ENCODE measurements at regions not wholly inside any gene's neighbourhood (a gene's known extent, or its start where the extent isn't known, plus 50 kb on each side); places are given as distances from the start of the nearest gene placed in this dataset.

- DNase-seq (ENCODE audit: low spot score), result no peak
Observed at GRCh38 chr2:81355436-81355835, 1050.9 kb upstream of the LRRTM1 start.

DNA sequence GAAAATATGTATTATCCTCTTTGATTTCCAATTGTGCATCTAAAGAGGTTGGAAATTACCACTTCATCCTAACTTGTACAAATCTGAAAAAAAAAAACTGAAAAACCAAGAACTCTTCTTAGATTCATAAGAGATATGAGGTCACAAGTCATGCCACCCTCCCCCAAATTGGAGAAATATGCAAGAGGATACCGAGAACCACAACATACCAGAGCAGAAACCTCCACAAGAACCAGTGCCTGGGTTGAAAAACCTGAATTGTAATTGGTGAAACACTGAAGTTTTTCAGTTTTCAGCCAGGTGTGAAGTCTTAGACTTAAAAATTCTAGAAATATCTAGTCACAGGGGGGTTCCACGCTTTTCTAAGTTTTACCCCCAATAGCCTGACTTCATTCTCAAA lies 1029.5 kb upstream of the LRRTM1 start:
- no peak for DNase-seq (ENCODE audit: low spot score)

- no peak for DNase-seq (ENCODE audit: low spot score)
Observed at GRCh38 chr2:81328968-81329367, 1024.4 kb upstream of the LRRTM1 start.

DNA sequence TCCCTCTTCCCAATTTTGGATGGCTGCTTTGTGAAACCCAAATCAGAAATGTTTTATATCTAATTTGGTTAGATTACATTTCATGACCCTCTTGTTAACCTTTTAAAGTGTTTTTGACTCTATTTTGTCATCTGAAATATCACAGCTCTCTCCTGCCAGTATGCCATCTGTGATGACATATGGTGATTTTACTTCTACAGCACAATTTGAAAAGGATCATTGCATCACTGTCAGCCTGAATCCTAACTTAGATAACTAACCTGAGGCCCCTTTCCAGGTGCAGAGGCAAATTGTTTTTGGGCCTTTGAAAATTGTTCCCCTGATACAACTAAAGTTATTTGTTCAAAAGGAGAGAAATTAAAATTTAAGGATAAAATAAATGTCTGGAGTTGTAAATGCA lies 1023.4 kb upstream of the LRRTM1 start:
- DNase-seq (ENCODE audit: low spot score), result no peak

DNA sequence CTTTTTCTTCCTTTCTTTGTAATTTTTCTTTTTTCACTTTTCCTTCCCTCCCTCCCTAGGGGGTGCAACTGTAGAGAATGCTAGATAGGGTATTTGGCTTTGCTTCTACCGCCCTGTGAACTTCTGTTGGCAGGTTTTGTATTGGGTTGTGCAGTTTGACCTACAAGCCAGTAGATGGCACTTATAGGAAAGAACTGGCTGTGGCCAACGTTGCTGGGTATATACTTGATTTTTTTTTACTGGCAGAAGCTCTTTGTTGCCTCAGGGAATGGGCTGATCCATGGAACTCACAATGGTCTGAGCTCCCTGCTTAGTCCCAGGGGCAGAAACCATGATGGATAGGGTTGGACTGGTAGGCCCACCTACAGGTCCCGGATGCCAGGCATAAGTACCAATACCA lies 1019.5 kb upstream of the LRRTM1 start:
- DNase-seq (ENCODE audit: low spot score), result peak; percentile 13

DNA sequence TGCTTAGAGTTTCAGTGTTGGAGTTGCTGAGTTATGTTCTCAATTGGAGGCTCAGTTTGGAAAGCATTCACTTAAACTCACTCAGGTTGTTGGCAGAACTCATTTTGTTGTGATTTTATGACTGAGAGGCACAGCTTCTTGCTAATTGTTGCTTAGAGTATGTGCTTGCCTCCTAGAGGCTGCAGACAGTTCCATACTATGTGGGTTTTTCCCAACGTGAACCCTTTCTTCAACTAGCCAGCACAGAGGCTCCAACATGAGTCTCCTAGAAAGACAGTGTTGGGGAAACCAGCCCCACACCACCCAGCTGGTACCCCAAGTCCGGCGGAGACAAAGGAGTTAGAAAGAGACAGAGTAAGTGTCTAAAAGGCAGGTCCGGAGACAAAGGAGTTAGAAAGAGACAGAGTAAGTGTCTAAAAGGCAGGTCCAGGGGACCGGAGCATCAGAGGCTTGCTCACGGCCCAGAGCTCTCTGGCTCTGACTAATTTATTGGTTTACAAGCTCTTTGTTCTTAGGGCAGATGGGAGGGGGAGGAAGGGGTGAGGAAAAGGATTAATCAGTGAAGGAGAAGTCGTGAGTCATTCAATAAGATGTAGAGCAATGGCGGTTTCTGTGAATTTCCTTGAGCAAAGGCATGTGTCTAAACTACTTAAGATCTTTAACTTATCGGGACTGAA lies 999.7 kb upstream of the LRRTM1 start:
- no peak for DNase-seq (ENCODE audit: low spot score)

- DNase-seq (ENCODE audit: low spot score), result no peak
Observed at GRCh38 chr2:81303321-81303720, 998.8 kb upstream of the LRRTM1 start.

DNA sequence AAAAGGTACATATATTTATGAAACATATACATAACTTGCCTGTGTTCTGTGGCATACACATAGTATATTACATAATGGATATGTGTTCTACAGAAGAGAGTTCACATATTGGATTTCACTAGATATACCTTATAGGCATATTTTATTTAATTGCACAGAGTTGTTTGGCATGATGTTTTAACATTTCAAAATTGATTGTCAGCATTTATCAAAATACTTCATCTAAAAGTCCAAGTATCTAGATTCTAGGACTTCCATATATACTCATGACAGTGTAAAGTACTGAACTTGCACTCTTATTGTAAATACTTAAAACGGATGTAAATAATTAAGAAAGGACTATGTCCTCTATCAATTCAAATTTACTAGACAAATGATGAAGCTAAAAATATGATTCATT lies 995.3 kb upstream of the LRRTM1 start:
- DNase-seq (ENCODE audit: low spot score), result no peak

DNA sequence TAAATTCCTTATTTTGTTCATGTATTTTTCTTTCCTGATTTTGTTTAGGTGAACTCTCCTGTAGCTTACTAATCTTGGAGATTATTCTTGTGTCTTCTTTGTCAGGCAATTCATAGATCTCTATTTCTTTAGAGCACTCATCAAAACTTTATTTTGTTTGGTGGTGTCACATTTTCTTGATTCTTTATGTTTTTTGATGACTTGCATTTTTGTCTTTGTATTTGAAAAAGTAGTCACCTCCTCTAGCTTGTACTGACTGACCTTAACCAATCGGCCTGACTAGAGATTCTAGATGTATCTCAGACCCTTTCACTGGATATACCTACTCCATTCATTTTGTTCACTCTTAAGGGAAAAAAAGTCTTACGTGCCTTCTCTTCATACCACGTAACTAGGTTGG lies 986.3 kb upstream of the LRRTM1 start:
- DNase-seq (ENCODE audit: low spot score), result no peak

DNA sequence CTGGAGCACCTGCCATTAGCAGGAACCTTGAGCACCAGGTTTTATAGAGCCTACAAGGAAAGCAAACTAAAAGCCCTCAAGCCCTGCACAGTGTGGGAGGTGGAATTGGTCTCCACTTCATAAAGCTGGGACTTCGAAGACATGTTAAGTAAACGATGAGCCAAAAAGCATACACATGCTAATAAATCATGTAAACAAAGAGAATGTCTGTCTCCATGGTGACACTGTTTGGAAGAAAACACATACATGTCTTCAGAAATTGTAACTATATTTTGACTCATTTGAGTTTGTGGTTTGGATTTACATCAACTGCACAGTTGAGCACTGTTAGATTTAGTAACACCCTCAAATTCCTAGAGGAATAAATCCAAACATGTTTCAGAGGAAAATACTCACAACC lies 978.5 kb upstream of the LRRTM1 start:
- no peak for DNase-seq (ENCODE audit: low spot score)

- DNase-seq (ENCODE audit: low spot score), result no peak
Observed at GRCh38 chr2:81282151-81282769, 977.7 kb upstream of the LRRTM1 start.

DNA sequence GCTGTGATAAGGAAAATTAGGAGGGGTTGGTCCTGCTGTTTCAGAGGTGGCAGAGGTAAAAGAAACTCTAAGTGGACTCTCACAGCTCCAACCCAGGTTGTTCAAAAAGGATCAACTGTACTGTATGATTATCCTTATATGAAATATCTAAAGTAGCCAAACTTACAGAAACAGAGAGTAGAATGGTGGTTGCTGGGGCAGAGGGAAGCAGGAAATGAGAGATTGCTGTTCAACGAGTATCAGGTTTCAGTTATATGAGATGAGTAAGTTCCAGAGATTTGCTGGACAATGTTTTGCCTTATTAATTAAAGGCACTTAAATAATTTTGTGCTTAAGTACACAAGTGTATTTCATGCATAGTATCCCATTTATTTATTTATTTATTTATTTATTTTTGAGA lies 972.0 kb upstream of the LRRTM1 start:
- DNase-seq (ENCODE audit: low spot score), result no peak

DNA sequence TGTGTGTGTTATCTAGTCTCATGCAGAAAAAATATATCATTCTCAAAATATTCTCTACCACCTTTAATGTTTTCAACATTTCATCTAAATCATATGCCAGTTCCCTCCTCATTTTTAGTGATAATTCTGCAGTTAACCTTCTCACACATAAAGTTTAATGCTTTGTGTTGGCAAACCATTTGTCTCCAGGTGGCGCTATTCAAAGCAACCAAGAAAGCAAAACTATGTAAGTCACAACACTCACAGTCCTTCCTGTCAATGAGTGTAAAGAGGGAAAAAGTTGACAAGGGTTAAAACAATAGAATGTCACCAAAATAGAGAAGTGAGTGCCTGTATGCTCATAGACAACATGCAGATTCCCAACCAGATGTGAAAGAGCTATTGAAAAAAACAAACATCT lies 961.6 kb upstream of the LRRTM1 start:
- peak; percentile 8 for DNase-seq (ENCODE audit: low spot score)

DNA sequence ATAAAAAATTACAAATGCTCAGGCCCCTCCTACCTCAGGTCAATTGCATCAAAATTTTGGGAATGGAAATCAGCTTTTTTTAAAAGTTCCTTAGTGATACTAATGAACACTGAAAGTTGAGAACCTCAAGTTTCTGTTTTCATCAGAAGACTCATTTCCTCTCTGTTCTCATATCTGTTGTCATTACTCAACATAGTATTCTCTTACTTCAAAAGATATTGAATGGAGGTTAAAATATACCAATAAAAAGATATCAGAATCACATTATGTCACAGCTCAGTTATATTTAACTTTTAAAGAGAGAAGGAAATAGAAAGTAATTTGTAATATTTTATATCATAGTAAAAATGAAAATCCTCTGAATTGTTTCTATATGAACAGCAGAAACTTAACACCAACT lies 959.4 kb upstream of the LRRTM1 start:
- DNase-seq (ENCODE audit: low spot score), result no peak

DNA sequence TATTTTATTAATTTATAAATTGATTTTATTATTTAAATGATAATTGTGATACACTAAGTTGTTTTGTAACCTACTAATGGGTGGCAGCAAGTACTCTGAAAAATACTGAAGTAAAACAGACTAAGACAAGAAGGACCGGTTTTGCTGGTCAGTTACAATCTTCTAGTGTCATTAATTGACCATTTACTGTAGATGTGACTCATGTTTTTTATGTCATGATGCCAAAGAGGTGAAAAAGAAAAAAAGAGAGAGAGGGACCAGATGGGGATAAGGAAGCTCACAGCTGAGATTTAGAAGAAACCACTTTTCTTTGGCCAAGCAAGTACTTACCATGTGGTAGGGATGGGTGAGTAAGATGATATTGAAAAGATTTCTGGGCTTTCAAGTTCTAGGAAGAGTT lies 955.8 kb upstream of the LRRTM1 start:
- DNase-seq (ENCODE audit: low spot score), result no peak

DNA sequence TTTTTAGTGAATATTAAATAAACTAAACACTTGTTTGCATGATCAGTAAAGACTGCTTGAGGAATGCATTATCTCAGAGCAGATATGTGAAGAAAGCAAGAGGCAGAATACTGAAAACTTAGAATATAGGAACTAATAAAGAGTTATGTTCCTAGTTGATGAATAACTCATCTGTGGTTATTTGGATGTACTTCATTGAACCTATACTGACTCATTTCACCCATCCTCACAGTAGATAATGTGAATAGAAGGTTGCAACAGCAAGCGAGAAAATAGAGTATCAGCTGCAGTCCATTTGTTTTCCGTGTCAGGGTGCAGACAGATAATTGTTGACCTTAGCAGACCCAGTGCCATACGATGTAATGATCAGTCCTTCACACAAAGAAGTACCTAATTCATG lies 945.7 kb upstream of the LRRTM1 start:
- DNase-seq (ENCODE audit: low spot score), result no peak

GRCh38 chr2:81249152-81249551 lies 944.6 kb upstream of the LRRTM1 start:
- no peak for DNase-seq (ENCODE audit: low spot score)

DNA sequence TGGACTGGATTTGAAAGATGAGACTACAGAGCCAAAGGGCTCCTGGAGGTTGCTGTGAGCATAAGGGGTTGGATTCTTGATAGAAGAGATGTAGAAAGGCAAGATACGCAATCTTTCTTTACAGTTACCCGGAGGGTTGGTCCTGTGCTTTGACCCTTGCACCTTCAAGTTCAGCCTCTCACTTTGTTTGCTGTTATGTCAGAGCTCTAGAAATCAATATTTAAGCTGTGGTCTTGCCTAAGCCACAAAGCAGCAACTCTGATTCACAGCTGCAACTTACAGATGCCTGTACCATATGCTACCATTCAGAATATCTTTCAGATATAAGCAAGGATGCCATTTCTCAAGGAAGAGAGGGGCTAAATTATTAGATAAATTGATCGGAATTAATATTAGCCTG lies 943.1 kb upstream of the LRRTM1 start:
- no peak for DNase-seq (ENCODE audit: low spot score)

GRCh38 chr2:81242501-81242900 lies 937.9 kb upstream of the LRRTM1 start:
- no peak for DNase-seq (ENCODE audit: low spot score)

DNA sequence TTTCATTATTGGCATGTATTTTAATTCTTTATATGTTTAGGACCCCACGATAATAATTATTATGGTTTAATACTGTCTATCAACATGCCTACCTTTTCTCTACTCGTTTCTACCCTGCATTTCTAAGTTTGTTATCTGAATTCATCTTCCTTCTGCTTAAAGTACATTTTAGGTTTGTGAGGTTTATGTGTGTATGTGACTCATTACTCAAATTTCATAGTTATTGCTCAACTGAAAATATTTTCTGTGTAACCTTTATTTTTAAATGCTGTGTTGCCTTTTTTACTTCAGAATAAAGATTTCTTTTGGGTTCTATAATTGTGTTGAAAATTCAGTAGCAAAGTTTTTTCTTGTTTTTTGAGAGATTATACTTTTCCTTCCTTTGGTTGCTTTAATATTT lies 933.9 kb upstream of the LRRTM1 start:
- no peak for DNase-seq (ENCODE audit: low spot score)

- no peak for DNase-seq (ENCODE audit: low spot score)
Observed at GRCh38 chr2:81235601-81236000, 931.0 kb upstream of the LRRTM1 start.

DNA sequence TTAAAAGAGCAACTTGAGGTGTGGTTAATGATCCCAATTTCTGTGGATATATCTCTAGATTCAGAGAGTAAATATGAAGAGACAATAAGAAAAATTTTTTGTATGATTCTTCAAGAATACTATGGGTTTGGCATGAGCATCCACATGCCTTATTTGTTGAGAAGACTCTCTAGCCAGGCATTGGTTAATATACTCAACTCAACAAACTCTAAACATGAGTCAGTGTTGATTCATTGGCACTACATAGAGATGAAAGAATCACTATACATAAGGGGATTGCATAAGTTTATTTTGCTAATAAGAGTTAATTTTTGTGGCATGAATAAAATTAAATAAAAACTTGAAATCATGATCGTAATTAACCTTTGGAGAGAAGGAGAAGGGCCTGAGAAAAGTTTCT lies 930.2 kb upstream of the LRRTM1 start:
- DNase-seq (ENCODE audit: low spot score), result no peak

DNA sequence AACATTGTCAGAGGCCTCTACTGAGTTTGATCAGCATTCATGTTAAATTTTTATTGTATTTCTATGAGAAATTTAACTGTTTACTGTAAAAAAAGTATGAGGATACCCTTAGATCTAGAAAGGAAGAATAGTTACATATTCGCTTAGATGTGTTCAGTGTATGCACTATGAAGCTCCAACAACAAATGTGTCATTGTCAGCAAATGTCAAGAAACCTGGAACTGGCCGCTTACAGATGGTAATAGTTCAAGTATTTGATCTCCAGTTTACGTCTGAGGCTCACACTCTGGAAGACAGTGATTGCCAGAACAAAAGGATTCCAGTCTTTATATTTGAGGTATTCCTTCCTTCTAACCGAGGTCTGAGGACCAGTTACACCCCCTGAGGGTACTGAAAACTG lies 921.2 kb upstream of the LRRTM1 start:
- DNase-seq (ENCODE audit: low spot score), result no peak

DNA sequence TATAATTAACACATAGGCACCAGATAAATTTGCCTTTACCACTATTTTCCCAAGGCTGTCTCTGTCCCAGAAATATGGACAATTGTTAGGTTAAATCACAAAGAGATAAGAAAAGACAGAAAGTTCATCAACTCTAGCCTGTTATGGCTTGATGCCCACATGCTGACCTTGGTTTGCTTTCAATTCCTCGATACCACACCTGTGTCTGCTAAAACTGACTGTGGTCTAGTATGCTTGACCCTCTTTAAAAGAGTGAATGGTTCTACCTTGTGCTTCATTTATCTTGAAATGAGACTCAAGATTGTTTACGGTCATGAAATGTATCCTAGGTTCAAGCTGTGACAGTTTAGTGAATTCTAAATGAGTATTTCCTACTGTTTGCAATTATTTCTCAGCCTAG lies 909.0 kb upstream of the LRRTM1 start:
- DNase-seq (ENCODE audit: low spot score), result no peak

All from kidney capillary endothelial cell (primary cell).